Mucosa of descending colon (tissue), 3 donors: ENCODE measurements at regions not wholly inside any gene's neighbourhood (a gene's known extent, or its start where the extent isn't known, plus 50 kb on each side); places are given as distances from the start of the nearest gene placed in this dataset.

Experiments
- ATAC-seq: fragments of 200-7000 bp; cut with Tn5 transposase; one replicate; pipeline ENCODE4 v1.9.1; 2020; ENCODE audit warnings: mild to moderate bottlenecking, moderate library complexity
- DNase-seq, 3 donors: peaks; one replicate each; pipeline ENCODE4 v3.0.0-alpha.2; 2020
- H3K36me3 ChIP-seq: fragments of 200-600 bp; one replicate; pipeline ENCODE4 v1.8.0; 2021; ENCODE audit warnings: low read depth, mild to moderate bottlenecking
- H3K4me1 ChIP-seq: fragments of 200-600 bp; one replicate; pipeline ENCODE4 v1.8.0; 2021; ENCODE audit warnings: low read depth, mild to moderate bottlenecking
- H3K4me3 ChIP-seq: fragments of 200-600 bp; one replicate; pipeline ENCODE4 v1.8.0; 2021; ENCODE audit warnings: mild to moderate bottlenecking
- H3K9me3 ChIP-seq: fragments of 200-600 bp; one replicate; pipeline ENCODE4 v1.8.0; 2021; ENCODE audit warnings: mild to moderate bottlenecking
- CTCF ChIP-seq: fragments of 200-600 bp; IDR thresholded peaks from one replicate; pipeline ENCODE4 v1.8.0; 2022; ENCODE audit warnings: antibody characterized with exemption, mild to moderate bottlenecking
- intact Hi-C, 2 donors: fragments of 100-400 bp; cut with DNase I in 1 of 2; cut with micrococcal nuclease in 1 of 2; formaldehyde crosslinking; loops; one replicate each; pipeline versions ENCODE4 v1.11.0 to v1.11.1; 2022; cut with DNase I, micrococcal nuclease
- donor health status: DM: no; HTN: no; CAD: no; lungs with moderate emphysema.
- donor health status: DM: no; HTN: no; CAD: no.
- donor health status: DM: no; HTN: yes; CAD: no.

DNA sequence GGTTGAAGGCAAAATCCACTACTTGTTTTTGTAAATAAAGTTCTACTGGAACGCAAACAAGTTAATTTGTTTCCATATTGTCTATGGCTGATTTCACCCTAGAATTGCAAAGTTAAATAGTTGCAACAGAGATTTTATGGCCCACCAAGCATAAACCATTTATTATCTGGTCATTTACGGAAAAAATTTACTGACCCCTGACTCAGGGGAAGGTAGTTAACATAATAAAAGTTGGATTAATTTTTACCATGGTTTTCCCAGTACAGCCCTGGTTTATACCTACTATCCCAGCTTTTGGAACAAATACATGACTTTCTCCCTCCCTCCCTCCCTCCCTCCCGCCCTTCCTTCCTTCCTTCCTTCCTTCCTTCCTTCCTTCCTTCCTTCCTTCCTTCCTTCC, 588.9 kb upstream of the TMEFF2 start:
- intact Hi-C loops, result no loop called here
- Histone ChIP-seq H3K36me3 (no peaks in the 10 kb centered on the region), H3K9me3 (no peaks in the 10 kb centered on the region), H3K4me1 (no peaks in the 10 kb centered on the region), H3K4me3 (no peak overlapping the region)
- ATAC-seq (no peak), DNase-seq (no peak)
- TF ChIP-seq CTCF, result no peak

- Histone ChIP-seq H3K9me3 (no peaks in the 10 kb centered on the region), H3K36me3 (no peaks in the 10 kb centered on the region), H3K4me3 (no peak overlapping the region), H3K4me1 (no peaks in the 10 kb centered on the region)
- DNase-seq, result no peak
- intact Hi-C loops, result no loop called here
- ATAC-seq, result no peak
- no peak for TF ChIP-seq CTCF
Observed at GRCh38 chr2:192775459-192776262, 580.9 kb upstream of the TMEFF2 start.

- Histone ChIP-seq H3K4me1 (no peaks in the 10 kb centered on the region), H3K4me3 (no peak overlapping the region), H3K36me3 (no peaks in the 10 kb centered on the region), H3K9me3 (no peaks in the 10 kb centered on the region)
- TF ChIP-seq CTCF, result no peak
- ATAC-seq, result no peak
- intact Hi-C loops, result no loop called here
- DNase-seq, result no peak
Observed at GRCh38 chr2:192775011-192775410, 580.3 kb upstream of the TMEFF2 start.

DNA sequence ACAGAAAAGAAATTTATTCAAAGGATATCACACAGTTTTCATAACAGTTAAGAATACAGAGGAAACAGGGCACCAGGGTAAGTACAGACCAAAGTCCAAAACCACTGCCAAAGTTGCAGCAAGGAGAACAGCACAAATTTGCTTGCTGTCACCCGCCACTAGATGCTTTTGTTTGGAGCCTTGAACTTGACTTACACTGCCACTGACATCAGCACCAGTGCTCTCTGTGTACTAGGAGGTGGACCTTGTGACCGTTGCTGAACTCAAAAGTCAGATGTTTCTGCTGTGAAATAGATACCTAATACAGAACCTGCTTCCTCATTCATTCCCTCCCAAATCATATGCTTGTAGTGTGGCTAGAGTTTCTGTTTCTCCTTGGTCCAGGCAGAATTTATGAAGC, 578.3 kb upstream of the TMEFF2 start:
- Histone ChIP-seq H3K36me3 (no peaks in the 10 kb centered on the region), H3K4me1 (no peaks in the 10 kb centered on the region), H3K9me3 (no peaks in the 10 kb centered on the region), H3K4me3 (no peak overlapping the region)
- no peak for DNase-seq
- ATAC-seq, result no peak
- no peak for TF ChIP-seq CTCF
- intact Hi-C loops, result no loop called here

- no peak for ATAC-seq
- DNase-seq, result no peak
- Histone ChIP-seq H3K36me3 (no peaks in the 10 kb centered on the region), H3K4me1 (no peaks in the 10 kb centered on the region), H3K9me3 (no peaks in the 10 kb centered on the region), H3K4me3 (no peak overlapping the region)
- intact Hi-C loops, result no loop called here
- no peak for TF ChIP-seq CTCF
Observed at GRCh38 chr2:192749611-192750200, 555.0 kb upstream of the TMEFF2 start.
